ENCODE measurements at regions not wholly inside any gene's neighbourhood (a gene's known extent, or its start where the extent isn't known, plus 50 kb on each side); places are given as distances from the start of the nearest gene placed in this dataset.

GRCh38 chr5:53373451-53374158, 106.8 kb upstream of the FST start:
- TF ChIP-seq CTCF (IDR thresholded peaks at IDR 0.05) (no peak), POLR2A (IDR thresholded peaks at IDR 0.05) (no peak)
